Stimulated activated CD4-positive, alpha-beta T cell treated with anti-CD3 and anti-CD28 coated beads, TNF-alpha, amount 100 ng/mL, for 48 hours (primary cell): ENCODE measurements at regions not wholly inside any gene's neighbourhood (a gene's known extent, or its start where the extent isn't known, plus 50 kb on each side); places are given as distances from the start of the nearest gene placed in this dataset.

Source experiments
- DNase-seq, 3 donors: peaks; one replicate each; pipeline ENCODE4 v3.0.0-alpha.2; 2020; ENCODE audit warnings: low read depth in 3 of 3

- DNase-seq, result no peak
These were observed 673.5 kb downstream of the IRS1 start for GRCh38 chr2:226126104-226126503.

- DNase-seq, result no peak
These were observed 674.3 kb downstream of the IRS1 start for GRCh38 chr2:226125176-226125883.

- DNase-seq, result no peak
These were observed 675.0 kb downstream of the IRS1 start for GRCh38 chr2:226124548-226125011.

- no peak for DNase-seq
These were observed 676.3 kb downstream of the IRS1 start for GRCh38 chr2:226123300-226123699.

- DNase-seq, result no peak
These were observed 677.6 kb downstream of the IRS1 start for GRCh38 chr2:226122041-226122440.

GRCh38 chr2:226121046-226121738, 678.4 kb downstream of the IRS1 start:
- no peak for DNase-seq

- DNase-seq, result no peak
These were observed 680.9 kb downstream of the IRS1 start for GRCh38 chr2:226118471-226119429.

GRCh38 chr2:226117510-226118065, 682.0 kb downstream of the IRS1 start:
- DNase-seq, result no peak

GRCh38 chr2:226116346-226116745, 683.3 kb downstream of the IRS1 start:
- no peak for DNase-seq

GRCh38 chr2:226115832-226116200, 683.8 kb downstream of the IRS1 start:
- no peak for DNase-seq

GRCh38 chr2:226115102-226115831, 684.4 kb downstream of the IRS1 start:
- DNase-seq, result no peak

GRCh38 chr2:226114436-226114835, 685.2 kb downstream of the IRS1 start:
- no peak for DNase-seq

- DNase-seq, result no peak
These were observed 699.6 kb downstream of the NYAP2 start for GRCh38 chr2:226098861-226099745.

- DNase-seq, result no peak
These were observed 695.5 kb downstream of the NYAP2 start for GRCh38 chr2:226095058-226095457.

GRCh38 chr2:226093364-226093763, 693.9 kb downstream of the NYAP2 start:
- no peak for DNase-seq

- DNase-seq, result no peak
These were observed 688.8 kb downstream of the NYAP2 start for GRCh38 chr2:226088366-226088674.

- DNase-seq, result no peak
These were observed 688.2 kb downstream of the NYAP2 start for GRCh38 chr2:226087505-226088365.

GRCh38 chr2:226087051-226087450, 687.5 kb downstream of the NYAP2 start:
- no peak for DNase-seq

GRCh38 chr2:226086190-226086589, 686.7 kb downstream of the NYAP2 start:
- DNase-seq, result no peak
